Ovary (tissue), 3 donors: ENCODE measurements at regions not wholly inside any gene's neighbourhood (a gene's known extent, or its start where the extent isn't known, plus 50 kb on each side); places are given as distances from the start of the nearest gene placed in this dataset.

Source experiments
- POLR2A ChIP-seq: fragments of 450-650 bp; IDR thresholded peaks from one replicate; pipeline ENCODE4 v1.6.1; 2017; ENCODE audit warnings: antibody characterized with exemption, mild to moderate bottlenecking, moderate library complexity
- TF ChIP-seq, protein P1 (sequence below), 3 donors: fragments of 450-650 bp in 2 of 3; fragments of 200-600 bp in 1 of 3; IDR thresholded peaks; one replicate each; pipeline versions ENCODE4 v1.5.1 to v1.8.0; 2016 to 2022; ENCODE audit warnings: antibody characterized with exemption in 3 of 3, mild to moderate bottlenecking in 1 of 3
- donor health status: DM: no; HTN: no; CAD: no.

- TF ChIP-seq, protein P1, sequence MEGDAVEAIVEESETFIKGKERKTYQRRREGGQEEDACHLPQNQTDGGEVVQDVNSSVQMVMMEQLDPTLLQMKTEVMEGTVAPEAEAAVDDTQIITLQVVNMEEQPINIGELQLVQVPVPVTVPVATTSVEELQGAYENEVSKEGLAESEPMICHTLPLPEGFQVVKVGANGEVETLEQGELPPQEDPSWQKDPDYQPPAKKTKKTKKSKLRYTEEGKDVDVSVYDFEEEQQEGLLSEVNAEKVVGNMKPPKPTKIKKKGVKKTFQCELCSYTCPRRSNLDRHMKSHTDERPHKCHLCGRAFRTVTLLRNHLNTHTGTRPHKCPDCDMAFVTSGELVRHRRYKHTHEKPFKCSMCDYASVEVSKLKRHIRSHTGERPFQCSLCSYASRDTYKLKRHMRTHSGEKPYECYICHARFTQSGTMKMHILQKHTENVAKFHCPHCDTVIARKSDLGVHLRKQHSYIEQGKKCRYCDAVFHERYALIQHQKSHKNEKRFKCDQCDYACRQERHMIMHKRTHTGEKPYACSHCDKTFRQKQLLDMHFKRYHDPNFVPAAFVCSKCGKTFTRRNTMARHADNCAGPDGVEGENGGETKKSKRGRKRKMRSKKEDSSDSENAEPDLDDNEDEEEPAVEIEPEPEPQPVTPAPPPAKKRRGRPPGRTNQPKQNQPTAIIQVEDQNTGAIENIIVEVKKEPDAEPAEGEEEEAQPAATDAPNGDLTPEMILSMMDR (IDR thresholded peaks at IDR 0.05) = no peak
- no peak for TF ChIP-seq POLR2A
Measured at GRCh38 chr18:32548688-32549087, 78.0 kb upstream of the GAREM1 start.
